Cardiac fibroblast (primary cell): ENCODE measurements at regions not wholly inside any gene's neighbourhood (a gene's known extent, or its start where the extent isn't known, plus 50 kb on each side); places are given as distances from the start of the nearest gene placed in this dataset.
"Not testable (repeated sequence)": the region's sequence is repeated elsewhere in the genome, so short reads cannot be mapped to it uniquely, and the experiment has no call there.

Experiments used
- DNase-seq, 2 donors: peaks; one replicate each; pipeline versions ENCODE4 v3.0.0 to v3.0.0-alpha.2; 2010; ENCODE audit warnings: low read depth in 2 of 2
- H3K4me3 ChIP-seq, 2 donors: replicated peaks in 1 of 2; 1 replicate in 1 of 2; 2 replicates in 1 of 2; pipeline ENCODE4 v1.5.1; 2011; ENCODE audit warnings: low read depth in 2 of 2, low read length in 2 of 2, mild to moderate bottlenecking in 2 of 2, moderate library complexity in 1 of 2
- CTCF ChIP-seq: IDR thresholded peaks from one replicate; pipeline ENCODE4 v1.5.1; 2011; ENCODE audit warnings: low read depth, mild to moderate bottlenecking, low read length, inconsistent platforms

GRCh38 chr1:196007763-196008162 is 600.5 kb downstream of the KCNT2 start:
- TF ChIP-seq CTCF, result no peak
- no peak overlapping the region for H3K4me3 ChIP-seq
- DNase-seq, result no peak

- TF ChIP-seq CTCF, result no peak
- DNase-seq, result no peak
- H3K4me3 ChIP-seq, result no peak overlapping the region
These were observed 602.8 kb downstream of the KCNT2 start for GRCh38 chr1:196005426-196005825.

DNA sequence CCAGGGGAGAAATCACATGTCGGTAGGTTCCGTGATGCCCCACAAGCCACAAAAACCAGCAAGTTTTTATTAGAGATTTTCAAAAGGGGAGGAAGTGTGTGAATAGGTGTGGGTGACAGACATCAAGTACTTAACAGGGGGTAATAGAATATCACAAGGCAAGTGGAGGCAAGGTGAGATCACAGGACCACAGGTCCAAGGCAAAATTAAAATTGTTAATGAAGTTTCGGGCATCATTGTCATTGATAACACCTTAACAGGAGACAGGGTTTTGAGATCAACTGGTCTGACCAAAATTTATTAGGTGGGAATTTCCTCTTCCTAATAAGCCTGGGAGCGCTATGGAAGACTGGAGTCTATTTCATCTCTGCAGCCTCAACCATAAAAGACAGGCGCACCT is 603.9 kb downstream of the KCNT2 start:
- not testable (repeated sequence) for DNase-seq, H3K4me3 ChIP-seq

DNA sequence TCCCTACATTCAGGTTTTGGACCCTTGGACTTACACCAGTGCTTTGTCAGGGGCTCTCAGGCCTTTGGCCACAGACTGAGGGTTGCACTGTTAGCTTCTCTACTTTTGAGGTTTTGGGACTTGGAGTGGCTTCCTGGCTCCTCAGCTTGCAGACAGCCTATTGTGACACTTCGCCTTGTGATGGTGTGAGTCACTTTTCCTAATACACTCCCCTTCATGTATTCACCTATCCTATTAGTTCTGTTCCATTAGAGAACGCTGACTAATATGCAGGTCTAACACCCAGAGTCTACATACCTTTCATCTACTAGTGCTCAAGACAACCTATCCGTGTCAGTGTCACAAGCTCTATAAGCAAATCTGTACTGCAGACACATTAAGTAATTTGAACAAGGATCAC is 605.3 kb downstream of the KCNT2 start:
- H3K4me3 ChIP-seq, result no peak overlapping the region
- no peak for TF ChIP-seq CTCF
- peak in 1 of 2 donors; percentile 27 for DNase-seq

DNA sequence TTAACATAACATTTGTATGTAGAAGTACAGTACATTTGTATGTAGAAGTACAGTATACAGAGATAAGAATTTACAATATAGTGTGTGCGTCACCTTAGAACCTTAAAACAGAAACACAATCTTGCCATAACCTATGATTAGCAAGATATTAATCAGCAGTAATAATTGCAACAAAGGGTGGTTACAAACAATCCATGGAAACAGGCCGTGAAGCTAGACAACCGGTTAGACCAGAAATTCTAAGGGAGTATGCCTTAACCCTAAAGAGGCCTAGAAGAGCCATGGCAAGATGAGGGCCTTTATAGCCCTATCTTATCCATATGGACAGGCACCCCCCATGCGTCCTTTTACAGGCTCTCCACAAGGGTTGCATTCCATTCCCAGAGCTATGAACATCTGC is 605.9 kb downstream of the KCNT2 start:
- DNase-seq, result not testable (repeated sequence)

DNA sequence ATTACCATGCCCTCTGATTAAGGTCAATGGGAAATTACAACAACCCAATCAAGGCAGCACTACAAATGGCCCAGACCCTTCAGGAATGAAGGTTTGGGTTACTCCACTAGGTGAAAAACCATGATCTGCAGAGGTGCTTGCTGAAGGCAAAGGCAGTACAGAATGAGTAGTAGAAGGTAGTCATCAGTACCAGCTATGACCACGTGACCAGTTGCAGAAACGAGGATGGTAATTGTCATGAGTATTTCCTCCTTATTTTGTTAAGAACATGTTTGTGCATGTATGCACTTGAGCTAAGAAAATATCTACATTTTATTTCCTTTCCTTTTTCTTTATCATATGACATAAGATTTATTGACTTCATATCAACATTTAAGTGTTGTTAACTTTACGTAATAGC is 607.1 kb downstream of the KCNT2 start:
- no peak for TF ChIP-seq CTCF
- no peak for DNase-seq
- no peak overlapping the region for H3K4me3 ChIP-seq

More for the DNA sequence above, 605.9 kb downstream of the KCNT2 start:
- H3K4me3 ChIP-seq, result not testable (repeated sequence)

- DNase-seq, result no peak
- no peak overlapping the region for H3K4me3 ChIP-seq
- no peak for TF ChIP-seq CTCF
These were observed 609.2 kb downstream of the KCNT2 start for GRCh38 chr1:195999022-195999421.

DNA sequence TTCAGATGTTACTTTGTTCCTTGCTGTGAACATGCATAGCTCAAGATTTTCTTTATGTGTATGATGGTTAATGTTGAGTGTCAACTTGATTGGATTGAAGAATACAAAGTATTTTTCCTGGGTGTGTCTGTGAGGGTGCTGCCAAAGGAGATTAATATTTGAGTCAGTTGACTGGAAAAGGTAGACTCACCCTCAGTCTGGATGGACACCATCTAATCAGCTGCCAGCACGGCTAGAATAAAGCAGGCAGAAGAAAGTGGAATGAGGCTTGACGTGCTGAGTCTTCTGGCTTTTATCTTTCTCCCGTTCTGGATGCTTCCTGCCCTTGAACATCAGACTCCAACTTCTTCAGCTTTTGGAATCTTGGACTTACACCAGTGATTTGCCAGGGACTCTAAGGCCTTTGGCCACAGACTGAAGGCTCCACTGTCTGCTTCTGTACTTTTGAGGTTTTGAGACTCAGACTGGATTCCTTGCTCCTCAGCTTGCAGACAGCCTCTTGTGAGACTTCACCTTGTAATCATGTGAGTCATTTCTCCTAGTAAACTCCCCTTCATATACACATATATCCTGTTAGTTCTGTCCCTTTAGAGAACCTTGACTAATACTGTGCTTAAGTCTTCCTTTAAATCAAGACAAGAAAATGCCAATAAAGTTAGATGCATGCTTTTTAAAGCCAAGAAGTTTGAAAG is 626.6 kb downstream of the KCNT2 start:
- no peak overlapping the region for H3K4me3 ChIP-seq
- no peak for TF ChIP-seq CTCF
- peak in 1 of 2 donors; percentile 15 for DNase-seq
